Globus pallidus (tissue), 1 donor: ENCODE measurements at regions not wholly inside any gene's neighbourhood (a gene's known extent, or its start where the extent isn't known, plus 50 kb on each side); places are given as distances from the start of the nearest gene placed in this dataset.

Source experiments
- DNase-seq: peaks from one replicate; pipeline ENCODE4 v3.0.0-alpha.2; 2015; ENCODE audit warnings: low spot score

DNA sequence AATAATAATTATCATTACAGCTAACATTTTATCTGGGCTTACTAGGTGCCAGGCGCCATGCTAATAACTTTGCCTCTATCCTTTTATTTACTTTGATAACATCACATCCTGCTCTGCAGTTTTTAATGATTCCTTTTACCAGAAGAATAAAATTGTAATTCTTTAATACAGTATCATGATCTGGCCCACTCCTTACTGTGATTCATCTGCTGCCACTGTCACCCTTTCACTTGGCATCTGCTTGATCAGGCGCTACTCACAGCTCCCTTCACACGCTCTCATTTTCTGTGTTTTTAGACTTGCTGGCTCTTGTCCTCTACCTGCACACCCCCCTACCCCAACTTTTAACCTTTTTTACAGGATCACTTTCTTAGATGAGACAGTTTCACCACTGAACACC lies 167.5 kb downstream of the NTMT2 start:
- DNase-seq, result no peak

DNA sequence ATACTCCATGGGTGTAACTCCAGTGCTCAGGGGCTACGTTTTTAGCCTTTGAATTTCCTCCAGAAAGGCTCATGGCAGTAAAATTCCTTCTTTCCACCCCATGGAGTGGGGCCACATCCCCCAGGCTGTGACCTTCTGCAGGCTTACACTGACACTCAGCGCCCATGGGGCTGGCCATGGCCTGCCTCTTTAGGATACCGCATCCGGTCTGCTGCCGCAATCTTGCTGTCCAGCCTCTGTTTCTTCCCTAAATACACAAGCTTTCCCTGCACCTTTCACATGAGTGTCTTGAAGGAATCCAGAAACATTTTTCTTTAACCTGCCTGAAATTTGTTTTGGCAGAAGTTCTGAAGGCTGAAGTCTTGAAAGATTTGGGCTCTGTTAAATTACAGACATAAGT lies 170.5 kb downstream of the NTMT2 start:
- no peak for DNase-seq

DNA sequence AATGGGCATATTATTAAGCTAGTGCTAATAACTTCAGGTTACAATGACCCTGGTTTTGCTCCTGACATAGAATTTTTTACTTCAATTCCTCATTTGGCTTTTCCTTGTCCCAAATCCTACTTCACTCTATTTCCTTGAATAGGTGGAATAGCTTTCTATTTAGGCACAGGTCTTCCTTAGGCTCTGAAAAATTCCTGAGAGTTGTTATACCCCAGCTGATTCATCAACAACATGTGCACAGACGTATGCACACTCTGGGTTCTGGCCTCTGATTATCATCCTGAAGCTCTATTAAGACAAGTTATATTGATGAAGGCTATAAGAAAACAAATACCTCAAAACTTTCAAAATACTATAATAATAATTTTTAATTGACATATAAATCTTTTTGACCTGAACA lies 172.4 kb downstream of the NTMT2 start:
- no peak for DNase-seq

DNA sequence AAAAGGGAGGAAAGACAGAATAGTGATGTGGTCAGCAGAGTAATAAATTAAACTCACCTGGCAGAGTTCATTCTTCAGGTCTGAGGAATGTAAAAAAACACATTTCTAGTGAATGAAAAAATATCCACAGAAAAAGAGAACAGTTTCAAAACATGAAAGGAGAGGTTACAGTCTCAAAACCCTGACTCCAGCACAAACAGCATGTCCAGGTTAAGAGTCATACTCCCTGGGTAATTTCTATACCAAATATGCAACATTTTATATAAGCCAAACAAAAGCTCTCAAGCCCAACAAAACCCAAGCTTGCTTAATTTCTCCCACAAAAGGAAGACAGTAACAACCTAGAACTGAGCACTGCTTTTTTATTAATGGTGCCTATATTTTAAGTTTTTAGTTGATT lies 173.0 kb downstream of the NTMT2 start:
- no peak for DNase-seq

DNA sequence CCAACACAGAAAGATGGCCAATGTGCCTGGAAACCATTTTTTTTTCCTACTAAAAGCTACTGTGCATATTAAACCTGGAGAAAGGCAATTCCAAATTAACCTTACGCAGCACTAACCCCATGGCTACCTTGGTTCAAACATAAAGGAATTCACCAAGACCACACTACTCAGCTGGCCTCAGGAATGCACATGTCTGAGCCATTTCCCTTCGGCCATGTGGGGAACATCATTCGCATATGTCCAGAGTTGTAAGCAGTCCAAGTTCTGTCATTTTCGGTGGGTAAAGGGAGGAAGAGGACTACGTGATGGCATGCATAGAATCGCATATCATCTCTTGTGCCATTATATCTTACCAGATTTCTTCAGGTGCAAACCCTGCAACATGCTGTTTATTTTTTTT lies 175.4 kb downstream of the NTMT2 start:
- no peak for DNase-seq

DNA sequence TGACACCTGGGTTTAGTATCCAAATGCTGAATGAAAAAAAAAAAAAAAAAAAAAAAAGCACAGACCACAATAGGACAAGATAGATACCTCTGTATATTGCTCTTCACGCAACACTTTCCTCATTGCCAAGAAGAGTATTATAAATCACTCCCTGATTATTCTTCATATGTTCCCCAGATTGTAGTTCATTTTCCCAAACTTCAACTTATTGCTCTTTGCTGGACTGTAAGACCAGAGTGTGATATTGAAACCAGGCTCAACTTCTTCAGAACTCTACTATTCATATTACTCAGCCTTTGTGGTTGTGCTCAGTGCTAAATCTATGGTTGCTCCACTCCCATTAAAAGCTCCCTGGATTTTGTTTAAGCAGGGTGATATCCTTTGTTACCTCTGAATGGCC lies 180.4 kb downstream of the NTMT2 start:
- DNase-seq, result no peak

DNA sequence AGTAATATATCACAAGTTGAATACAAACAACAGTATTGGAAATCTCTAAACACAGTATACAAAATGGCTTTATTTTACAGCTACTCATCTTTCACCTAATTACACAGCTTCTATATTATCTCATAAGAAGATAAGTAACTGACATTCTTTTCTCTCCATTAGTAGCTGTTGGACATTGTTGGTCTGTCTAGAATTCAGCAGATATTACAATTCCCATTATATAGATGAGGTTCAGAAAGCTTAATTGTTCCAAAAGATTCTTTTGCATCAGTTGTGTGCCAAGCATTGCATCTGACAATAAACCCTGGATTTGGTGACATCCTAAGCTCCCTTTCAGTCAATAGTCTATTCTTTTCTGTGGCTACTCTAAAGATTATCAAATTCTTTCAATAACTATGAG lies 187.0 kb downstream of the NTMT2 start:
- no peak for DNase-seq

DNA sequence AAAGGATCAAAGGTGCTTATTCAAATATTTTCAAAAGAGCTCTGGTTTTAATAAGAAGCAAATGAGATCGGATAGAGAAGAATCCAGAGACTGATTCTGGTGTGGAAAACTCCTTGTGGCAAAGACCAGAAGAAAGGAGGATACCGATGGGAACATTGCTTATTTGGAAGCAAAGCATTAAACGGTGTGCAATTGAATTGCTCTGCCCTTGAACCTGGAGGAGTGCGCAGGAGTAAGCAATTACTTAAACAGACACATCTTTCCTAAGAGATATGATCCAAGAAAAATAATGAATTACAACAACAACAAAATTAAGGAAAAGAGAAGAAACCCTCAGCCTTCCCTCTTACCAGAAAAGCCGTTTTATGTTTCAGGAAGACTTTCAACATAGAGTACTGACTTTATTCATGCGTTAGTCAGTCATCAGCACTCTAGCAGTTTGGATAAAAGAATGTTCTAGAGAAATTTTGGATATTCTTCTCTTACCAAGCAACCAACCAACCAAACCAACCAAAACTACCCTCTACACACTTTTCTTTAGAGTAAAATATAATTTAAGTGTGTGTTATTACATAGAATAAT lies 191.7 kb downstream of the NTMT2 start:
- DNase-seq, result no peak

DNA sequence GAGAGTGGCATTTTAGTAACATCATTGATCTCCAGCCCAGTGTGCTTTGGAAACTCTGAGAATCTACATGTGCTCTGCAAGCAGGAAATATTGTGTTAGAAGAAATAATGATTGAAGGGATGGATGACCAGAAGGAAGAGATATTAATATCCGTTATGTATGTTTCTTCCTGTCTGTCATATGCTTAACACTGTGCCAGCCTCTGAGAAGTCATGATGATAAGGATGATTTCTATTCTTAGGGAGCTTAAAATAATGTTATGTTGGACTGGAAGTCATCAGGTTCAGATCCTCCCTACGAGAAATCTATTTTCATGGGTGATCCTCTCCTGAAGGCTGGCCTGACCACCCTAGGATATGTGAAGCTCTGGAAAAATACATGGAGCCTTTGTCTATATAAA lies 192.4 kb upstream of the GORAB start:
- DNase-seq, result no peak

DNA sequence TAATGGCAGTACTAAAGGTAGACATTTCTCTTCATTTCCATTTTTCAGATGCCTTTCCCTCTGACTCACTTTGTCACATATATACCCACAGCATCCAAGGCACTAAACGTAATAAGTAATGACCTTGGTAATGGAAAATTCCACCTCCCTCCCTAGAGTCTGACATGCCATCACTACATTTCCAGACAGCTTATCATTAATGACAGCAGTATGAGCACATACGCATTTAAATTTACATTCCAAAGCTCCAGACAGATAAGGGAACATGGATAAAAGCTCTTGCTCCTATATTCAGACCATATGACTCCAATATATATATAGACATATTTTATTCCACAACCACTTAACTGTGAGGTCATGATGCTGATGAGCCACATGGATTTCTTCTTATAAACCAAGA lies 191.7 kb upstream of the GORAB start:
- no peak for DNase-seq

DNA sequence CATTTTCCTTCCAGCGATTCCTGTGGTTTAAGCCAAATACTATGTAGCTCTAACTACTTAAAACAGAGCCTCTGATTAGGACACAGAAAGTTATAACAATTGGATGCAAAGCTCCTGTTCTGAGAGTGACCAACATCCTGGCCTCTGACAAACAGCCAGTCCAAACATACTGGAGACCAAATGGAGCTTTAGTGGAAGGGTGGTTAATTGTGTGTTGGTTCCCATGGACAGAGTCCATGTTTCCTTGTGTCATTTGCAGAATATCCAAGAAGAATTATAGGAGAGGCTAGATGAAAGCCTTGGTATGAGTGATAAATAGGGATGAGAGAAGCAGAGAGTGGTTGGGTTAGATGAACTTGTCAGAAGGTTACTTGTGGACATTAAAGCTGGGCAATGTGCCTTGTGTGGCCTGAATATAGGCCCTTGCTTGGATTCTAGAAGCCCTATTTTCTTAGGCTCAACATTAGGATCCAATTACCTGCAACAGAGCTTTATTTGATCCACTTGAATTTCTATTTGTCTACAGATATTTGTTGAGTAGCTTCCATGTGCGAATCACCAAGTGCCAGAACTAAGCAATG lies 180.5 kb upstream of the GORAB start:
- no peak for DNase-seq

DNA sequence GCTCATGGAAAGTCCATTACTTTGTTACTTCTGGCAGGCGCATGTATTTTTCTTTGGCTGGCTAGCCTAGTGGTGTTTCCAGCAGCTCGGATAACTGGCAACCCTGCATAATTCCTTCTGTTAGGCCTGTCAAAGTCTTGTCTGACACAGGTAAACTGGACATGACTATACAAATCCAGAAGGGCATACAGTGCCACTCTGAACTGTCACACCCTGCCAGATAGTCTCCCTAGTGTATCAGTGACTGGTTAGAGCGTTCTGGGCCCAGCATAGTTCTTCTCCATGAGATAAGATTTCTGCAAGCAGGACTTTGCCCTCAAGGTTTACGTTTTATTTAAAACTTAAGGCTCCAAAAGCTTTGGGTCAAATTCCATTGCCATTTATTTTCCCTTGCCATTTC lies 177.7 kb upstream of the GORAB start:
- DNase-seq, result no peak

DNA sequence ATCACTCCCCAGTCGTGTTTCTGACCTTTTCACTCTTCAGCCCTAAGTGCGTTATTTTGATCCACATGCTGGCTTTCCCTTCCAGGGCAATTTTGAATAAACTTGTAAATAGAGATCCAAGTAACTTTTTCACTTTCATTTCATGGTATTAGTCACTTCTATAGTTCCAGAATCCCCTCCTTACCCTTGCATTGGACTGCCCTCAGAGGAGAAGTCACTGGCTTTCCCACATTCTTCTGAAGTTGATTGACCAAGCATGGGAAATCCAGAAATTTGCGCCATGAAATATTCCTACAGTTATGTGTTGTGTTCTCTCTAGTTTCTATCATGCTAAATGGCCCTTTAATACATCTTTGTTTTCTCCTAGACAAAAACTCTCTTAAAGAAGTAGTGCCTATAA lies 177.3 kb upstream of the GORAB start:
- no peak for DNase-seq

DNA sequence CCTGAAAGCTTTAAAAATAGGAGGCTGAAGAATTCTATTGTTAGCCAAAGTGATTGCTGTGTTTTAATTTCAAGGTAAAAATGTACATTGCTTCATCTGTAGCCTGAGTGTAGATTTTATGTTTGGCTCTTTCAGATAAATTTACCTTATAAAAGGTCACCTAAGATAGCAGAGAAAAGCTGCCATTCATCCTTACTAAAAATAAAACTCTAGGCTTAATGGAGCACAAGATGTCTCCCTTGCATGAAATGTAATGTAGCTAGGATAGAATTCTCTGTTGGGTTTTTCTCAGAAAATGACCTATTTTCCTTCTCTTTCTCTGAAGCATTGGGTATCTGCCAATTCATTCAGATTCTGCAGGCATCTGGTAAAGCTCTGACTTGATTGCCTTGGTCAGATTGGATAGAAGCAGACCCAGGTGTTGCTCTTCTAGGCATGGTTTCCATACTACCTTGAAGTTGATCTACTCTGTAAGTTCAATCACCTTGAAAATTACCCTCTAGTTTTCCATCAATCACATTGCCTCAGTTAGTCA lies 176.6 kb upstream of the GORAB start:
- DNase-seq, result no peak

DNA sequence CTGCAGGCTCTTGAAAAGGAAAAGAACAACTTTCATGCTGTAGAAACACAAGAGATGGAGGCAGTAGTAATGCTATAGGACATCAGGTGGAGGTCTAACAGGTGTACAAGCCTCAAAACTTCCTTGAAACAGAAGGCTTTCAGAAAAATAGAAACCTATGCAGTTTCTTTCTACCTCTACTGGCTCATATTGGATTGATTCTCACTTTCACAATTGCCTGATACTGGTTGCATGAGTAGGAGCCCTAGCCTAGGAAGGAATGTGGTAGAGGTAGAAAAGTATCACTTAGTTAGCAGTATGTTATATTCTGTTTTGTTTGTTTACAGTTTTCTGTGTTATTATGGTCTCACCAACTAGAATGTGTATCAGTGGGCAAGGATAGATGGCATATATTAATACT lies 175.4 kb upstream of the GORAB start:
- no peak for DNase-seq

DNA sequence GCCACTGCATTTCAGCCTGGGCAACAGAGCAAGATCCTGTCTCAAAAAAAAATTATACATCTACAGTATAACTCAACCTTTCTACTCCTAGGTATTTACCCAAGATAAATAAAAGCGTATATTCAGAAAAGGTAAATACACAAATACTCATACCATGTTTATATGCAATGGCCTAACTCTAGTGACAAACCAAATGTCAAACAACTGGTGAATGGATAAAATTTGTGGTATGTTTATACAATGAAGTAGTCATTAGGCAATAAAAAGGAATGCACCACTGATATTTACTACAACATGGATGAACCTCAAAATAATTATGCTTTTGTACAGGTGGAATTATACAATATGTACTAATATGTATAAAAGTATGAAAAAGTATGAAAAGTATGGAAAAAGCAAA lies 174.2 kb upstream of the GORAB start:
- DNase-seq, result no peak

DNA sequence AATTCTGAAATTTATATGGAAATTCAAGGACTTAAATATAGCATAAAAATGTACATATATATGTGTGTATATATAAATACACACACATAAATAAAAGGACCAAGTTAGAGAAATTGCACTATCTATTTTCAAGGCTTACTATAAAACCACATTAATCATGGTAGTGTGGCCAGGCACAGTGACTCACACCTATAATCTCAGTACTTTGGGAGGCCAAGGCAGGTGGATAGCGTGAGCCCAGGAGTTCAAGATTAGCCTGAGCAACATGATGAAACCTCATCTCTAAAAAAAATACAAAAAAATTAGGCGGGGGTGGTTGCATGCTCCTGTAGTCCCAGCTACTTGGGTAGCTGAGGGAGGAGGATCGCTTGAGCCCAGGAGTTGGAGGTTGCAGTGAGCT lies 171.4 kb upstream of the GORAB start:
- DNase-seq, result no peak

DNA sequence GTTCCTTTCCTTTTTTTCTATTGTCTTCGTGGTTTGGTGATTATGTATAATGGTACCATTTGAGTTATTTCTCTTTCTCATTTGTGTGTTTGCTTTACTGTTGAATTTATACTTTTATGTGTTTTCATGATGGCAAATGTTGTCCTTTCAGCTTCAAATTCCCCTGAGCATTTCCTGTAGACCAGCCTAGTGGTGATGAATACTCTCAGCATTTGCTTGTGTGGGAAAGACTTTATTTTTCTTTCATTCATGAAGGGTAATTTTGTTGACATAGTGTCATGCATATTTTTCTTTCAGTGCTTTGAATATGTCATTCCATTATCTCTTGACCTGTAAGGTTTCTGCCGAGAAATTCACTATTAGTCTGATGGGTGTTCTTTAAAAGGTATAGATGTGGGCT lies 166.6 kb upstream of the GORAB start:
- DNase-seq, result no peak

DNA sequence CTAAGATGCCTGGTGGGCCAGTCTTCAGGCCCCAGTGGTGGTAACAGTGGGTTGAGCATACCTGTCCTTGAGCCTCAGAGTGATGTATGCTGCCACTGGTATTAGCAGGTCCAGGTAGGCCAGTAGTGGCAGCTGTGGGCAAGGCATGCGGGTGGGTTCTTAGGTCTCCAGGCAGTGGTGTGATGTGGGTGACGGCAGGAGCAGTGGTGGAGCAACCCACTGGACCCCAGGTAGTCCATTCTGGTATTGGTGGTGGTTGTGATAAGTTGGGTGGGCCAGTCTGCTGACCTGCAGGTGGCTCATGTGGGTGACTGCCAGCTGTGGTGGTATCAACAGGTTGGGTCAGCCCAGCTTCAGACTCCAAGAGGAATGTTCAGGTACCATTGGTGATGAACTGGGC lies 165.0 kb upstream of the GORAB start:
- no peak for DNase-seq

DNA sequence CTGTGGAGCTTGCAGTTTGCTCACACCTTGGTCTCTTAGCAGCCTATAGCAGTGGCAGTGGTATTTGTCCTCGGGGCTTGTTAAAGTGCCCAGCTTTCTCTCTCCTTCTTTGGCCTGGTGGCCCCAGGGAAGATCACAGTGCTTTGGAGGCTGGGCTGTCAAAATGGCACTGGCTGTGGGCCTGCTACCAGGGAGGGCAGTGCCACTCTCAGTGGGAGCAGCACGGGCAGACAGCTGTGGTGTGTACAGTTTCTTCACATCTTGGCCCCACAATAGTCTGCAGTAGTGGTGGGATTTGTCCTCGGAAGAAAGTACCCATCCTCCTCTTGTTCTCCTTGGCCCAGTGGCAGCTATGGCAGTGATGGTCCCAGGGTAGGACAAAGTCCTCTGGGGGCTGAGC lies 164.4 kb upstream of the GORAB start:
- no peak for DNase-seq

DNA sequence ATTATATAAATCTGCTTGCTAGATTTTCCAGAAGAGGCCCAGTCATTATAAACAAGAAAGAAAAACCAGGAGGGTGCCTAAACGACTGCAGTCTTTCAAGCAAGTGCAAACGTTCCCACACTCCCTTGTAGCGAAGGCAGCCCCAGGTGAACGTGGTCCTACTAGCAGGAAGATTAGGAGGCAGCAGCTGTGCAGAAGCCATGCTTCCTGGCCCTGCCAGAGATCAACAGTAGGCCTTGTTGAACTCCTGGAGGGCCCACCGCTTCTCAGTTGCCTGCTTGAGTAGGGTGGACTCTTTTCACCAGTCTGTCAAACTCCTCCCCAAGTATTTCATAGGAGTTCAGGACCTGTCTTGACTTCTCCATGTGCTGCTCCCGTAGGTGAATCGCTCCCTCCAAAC lies 163.0 kb upstream of the GORAB start:
- no peak for DNase-seq

DNA sequence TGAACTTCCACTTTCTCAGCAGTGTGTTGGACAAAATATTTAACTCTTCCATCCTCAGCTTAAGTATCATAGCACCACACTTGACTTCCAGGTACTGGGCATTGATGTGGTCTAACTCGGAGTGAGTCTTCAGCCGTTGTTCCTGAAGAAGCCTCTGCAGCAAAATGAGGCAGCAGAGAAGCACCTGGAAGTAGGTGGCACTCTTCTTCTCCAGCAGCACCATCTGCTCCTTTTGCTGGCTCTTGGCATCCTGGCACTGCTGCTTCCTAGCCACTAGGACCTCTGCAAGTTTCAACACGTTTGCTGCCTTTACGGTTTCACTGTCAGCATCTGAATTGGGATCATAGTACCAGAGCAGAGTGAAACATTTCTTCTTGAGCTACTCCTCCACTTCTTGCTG lies 162.5 kb upstream of the GORAB start:
- no peak for DNase-seq

DNA sequence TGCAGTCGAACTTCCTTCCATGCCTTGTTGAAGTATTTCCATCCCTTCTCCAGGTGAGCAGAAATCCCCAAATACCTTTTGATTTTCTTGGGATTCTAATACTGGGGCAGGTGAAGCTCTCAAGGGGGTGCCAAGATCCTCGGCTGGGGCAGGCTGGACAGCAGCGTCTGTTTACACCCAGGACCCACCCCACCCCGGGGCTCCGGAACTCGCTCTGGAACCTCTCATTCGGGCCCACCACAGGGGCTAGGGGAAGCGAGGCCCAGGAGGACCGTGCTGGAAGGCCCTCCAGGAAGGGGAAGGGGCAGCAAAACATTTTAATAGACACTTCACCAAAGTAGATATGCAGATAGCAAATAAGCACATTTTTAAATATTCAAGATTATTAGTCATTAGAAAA lies 161.9 kb upstream of the GORAB start:
- no peak for DNase-seq

DNA sequence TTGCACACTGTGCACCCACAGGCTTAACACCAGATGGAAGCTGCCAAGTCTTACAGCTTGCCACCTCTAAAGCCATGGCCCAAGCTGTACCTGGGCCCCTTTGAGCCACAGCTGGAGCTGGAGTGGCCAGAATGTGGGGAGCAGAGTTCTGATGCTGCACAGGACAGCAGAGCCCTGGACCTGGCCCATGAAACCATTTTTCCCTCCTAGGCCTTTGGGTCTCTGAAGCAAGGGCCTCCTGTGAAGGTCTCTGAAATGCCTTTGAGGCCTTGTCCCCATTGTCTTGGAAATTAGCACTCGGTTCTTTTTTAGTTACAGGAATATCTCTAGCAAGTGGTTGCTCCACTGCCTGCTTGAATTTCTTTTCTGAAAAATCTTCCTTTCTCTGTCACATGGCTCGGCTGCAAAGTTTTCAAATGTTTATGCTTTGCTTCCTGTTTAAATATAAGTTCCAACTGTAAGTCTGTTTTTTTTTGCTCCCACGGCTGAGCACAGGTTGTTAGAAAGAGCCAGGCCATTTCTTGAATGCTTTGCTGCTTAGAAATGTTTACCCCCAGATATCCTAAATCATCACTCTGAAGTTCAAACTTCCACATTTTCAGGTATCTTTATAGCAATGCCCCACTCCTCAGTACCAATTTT lies 156.8 kb upstream of the GORAB start:
- no peak for DNase-seq
